Sigmoid colon (tissue), 4 donors: ENCODE measurements at regions not wholly inside any gene's neighbourhood (a gene's known extent, or its start where the extent isn't known, plus 50 kb on each side); places are given as distances from the start of the nearest gene placed in this dataset.
"Not testable (repeated sequence)": the region's sequence is repeated elsewhere in the genome, so short reads cannot be mapped to it uniquely, and the experiment has no call there.

Source experiments
- EP300 ChIP-seq, 4 donors: sonication (generic); formaldehyde crosslinking; IDR thresholded peaks; one replicate each; pipeline ENCODE4 v1.6.1; 2017; ENCODE audit warnings: antibody characterized with exemption in 4 of 4
- POLR2A ChIP-seq, 2 donors: fragments of 450-650 bp; IDR thresholded peaks; one replicate each; pipeline ENCODE4 v1.6.1; 2016; ENCODE audit warnings: antibody characterized with exemption in 2 of 2, mild to moderate bottlenecking in 2 of 2, moderate library complexity in 2 of 2
- POLR2AphosphoS5 ChIP-seq, 4 donors: sonication (generic); formaldehyde crosslinking; IDR thresholded peaks; one replicate each; pipeline ENCODE4 v1.6.1; 2017; ENCODE audit warnings: antibody characterized with exemption in 4 of 4
- TF ChIP-seq, protein P1 (sequence below), 4 experiments: fragments of 450-650 bp in 3 of 4; fragments of 200-600 bp in 1 of 4; IDR thresholded peaks; one replicate each; pipeline ENCODE4 v1.5.1; 2016 to 2019; ENCODE audit warnings: antibody characterized with exemption in 4 of 4, mild to moderate bottlenecking in 3 of 4, moderate library complexity in 2 of 4

DNA sequence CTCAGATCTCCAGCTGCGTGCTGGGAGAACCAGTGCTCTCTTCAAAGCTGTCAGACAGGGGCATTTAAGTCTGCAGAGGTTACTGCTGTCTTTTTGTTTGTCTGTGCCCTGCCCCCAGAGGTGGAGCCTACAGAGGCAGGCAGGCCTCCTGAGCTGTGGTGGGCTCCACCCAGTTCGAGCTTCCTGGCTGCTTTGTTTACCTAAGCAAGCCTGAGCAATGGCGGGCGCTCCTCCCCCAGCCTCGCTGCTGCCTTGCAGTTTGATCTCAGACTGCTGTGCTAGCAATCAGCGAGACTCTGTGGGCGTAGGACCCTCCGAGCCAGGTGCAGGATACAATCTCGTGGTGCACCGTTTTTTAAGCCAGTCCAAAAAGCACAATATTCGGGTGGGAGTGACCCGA lies 864.4 kb downstream of the GBE1 start:
- TF ChIP-seq POLR2AphosphoS5, POLR2A, EP300 (IDR thresholded peaks at IDR 0.05): not testable (repeated sequence)
- TF ChIP-seq, protein P1, sequence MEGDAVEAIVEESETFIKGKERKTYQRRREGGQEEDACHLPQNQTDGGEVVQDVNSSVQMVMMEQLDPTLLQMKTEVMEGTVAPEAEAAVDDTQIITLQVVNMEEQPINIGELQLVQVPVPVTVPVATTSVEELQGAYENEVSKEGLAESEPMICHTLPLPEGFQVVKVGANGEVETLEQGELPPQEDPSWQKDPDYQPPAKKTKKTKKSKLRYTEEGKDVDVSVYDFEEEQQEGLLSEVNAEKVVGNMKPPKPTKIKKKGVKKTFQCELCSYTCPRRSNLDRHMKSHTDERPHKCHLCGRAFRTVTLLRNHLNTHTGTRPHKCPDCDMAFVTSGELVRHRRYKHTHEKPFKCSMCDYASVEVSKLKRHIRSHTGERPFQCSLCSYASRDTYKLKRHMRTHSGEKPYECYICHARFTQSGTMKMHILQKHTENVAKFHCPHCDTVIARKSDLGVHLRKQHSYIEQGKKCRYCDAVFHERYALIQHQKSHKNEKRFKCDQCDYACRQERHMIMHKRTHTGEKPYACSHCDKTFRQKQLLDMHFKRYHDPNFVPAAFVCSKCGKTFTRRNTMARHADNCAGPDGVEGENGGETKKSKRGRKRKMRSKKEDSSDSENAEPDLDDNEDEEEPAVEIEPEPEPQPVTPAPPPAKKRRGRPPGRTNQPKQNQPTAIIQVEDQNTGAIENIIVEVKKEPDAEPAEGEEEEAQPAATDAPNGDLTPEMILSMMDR (IDR thresholded peaks at IDR 0.05), result not testable (repeated sequence)
